GM23338 (cell line): ENCODE measurements at regions not wholly inside any gene's neighbourhood (a gene's known extent, or its start where the extent isn't known, plus 50 kb on each side); places are given as distances from the start of the nearest gene placed in this dataset.

Source experiments
- EZH2 ChIP-seq: fragments of 200-600 bp; sonication (generic); IDR thresholded peaks from one replicate; pipeline ENCODE4 v1.8.0; 2017; ENCODE audit warnings: antibody characterized with exemption, mild to moderate bottlenecking, low read depth; ENCODE audit not compliant: unreplicated experiment
- POLR2AphosphoS5 ChIP-seq: IDR thresholded peaks from 2 replicates; pipeline ENCODE4 v1.6.1; 2016; ENCODE audit warnings: antibody characterized with exemption, low read depth
- TF ChIP-seq, protein P1 (sequence below), 2 experiments: fragments of 200-600 bp in 1 of 2; sonication (generic) in 1 of 2; conservative IDR thresholded peaks; 2 replicates each; pipeline versions ENCODE4 v1.5.1 to v1.6.1; 2016 to 2017; ENCODE audit warnings: antibody characterized with exemption in 2 of 2, low read depth in 2 of 2, mild to moderate bottlenecking in 2 of 2, moderate library complexity in 1 of 2
- TF ChIP-seq, protein P2 (sequence below): IDR thresholded peaks from one replicate; pipeline ENCODE4 v1.6.1; 2018; ENCODE audit warnings: antibody characterized with exemption; ENCODE audit not compliant: unreplicated experiment

DNA sequence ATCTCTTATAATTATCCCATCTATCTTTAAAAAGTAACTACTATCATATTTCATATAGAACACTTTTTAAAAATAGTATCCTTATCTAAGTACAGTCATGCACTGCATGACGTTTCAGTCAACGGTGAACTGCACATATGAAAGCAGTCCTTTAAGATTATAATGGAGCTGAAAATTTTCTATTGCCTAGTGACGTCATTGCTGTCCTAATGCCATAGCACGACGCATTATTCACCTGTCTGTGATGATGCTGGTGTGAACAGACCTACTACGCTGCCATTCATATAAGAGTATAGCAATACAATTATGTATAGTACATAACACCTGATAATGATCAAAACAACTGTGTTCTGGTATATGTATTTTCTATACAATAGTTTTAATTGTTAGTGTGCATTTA is 225.0 kb downstream of the SOX2 start:
- TF ChIP-seq, protein P1, sequence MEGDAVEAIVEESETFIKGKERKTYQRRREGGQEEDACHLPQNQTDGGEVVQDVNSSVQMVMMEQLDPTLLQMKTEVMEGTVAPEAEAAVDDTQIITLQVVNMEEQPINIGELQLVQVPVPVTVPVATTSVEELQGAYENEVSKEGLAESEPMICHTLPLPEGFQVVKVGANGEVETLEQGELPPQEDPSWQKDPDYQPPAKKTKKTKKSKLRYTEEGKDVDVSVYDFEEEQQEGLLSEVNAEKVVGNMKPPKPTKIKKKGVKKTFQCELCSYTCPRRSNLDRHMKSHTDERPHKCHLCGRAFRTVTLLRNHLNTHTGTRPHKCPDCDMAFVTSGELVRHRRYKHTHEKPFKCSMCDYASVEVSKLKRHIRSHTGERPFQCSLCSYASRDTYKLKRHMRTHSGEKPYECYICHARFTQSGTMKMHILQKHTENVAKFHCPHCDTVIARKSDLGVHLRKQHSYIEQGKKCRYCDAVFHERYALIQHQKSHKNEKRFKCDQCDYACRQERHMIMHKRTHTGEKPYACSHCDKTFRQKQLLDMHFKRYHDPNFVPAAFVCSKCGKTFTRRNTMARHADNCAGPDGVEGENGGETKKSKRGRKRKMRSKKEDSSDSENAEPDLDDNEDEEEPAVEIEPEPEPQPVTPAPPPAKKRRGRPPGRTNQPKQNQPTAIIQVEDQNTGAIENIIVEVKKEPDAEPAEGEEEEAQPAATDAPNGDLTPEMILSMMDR (conservative IDR thresholded peaks at IDR 0.05; ENCODE audit: low read depth in 2 of 2): no peak
- TF ChIP-seq EZH2: no peak
- TF ChIP-seq, protein P2, sequence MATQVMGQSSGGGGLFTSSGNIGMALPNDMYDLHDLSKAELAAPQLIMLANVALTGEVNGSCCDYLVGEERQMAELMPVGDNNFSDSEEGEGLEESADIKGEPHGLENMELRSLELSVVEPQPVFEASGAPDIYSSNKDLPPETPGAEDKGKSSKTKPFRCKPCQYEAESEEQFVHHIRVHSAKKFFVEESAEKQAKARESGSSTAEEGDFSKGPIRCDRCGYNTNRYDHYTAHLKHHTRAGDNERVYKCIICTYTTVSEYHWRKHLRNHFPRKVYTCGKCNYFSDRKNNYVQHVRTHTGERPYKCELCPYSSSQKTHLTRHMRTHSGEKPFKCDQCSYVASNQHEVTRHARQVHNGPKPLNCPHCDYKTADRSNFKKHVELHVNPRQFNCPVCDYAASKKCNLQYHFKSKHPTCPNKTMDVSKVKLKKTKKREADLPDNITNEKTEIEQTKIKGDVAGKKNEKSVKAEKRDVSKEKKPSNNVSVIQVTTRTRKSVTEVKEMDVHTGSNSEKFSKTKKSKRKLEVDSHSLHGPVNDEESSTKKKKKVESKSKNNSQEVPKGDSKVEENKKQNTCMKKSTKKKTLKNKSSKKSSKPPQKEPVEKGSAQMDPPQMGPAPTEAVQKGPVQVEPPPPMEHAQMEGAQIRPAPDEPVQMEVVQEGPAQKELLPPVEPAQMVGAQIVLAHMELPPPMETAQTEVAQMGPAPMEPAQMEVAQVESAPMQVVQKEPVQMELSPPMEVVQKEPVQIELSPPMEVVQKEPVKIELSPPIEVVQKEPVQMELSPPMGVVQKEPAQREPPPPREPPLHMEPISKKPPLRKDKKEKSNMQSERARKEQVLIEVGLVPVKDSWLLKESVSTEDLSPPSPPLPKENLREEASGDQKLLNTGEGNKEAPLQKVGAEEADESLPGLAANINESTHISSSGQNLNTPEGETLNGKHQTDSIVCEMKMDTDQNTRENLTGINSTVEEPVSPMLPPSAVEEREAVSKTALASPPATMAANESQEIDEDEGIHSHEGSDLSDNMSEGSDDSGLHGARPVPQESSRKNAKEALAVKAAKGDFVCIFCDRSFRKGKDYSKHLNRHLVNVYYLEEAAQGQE: no peak
- no peak for TF ChIP-seq POLR2AphosphoS5
